Stimulated activated CD4-positive, alpha-beta T cell treated with anti-CD3 and anti-CD28 coated beads, Interleukin-4, amount 100 ng/mL, for 24 hours (primary cell): ENCODE measurements at regions not wholly inside any gene's neighbourhood (a gene's known extent, or its start where the extent isn't known, plus 50 kb on each side); places are given as distances from the start of the nearest gene placed in this dataset.
"Not testable (repeated sequence)": the region's sequence is repeated elsewhere in the genome, so short reads cannot be mapped to it uniquely, and the experiment has no call there.

Experiments used
- DNase-seq: peaks from one replicate; pipeline ENCODE4 v3.0.0-alpha.2; 2020

DNA sequence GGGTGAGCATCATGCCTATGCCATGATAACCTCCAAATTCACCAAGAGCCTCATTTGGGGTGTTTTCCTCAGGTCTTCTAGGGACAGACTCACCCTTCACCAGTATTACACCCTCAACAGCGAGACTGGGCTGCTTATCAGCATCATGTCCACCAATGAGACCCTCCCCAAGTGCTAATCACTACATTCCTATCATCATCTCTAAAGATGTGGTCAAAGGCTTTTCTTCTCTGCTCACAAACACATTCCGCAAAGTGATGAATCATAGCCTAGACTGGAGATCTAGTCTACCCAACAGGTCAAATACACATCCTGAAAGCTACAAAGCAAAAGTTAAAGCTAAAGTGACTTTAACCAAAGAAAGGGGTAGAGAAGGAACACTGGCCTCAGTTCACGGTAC, 75.3 kb upstream of the C7orf33 start:
- DNase-seq: no peak

DNA sequence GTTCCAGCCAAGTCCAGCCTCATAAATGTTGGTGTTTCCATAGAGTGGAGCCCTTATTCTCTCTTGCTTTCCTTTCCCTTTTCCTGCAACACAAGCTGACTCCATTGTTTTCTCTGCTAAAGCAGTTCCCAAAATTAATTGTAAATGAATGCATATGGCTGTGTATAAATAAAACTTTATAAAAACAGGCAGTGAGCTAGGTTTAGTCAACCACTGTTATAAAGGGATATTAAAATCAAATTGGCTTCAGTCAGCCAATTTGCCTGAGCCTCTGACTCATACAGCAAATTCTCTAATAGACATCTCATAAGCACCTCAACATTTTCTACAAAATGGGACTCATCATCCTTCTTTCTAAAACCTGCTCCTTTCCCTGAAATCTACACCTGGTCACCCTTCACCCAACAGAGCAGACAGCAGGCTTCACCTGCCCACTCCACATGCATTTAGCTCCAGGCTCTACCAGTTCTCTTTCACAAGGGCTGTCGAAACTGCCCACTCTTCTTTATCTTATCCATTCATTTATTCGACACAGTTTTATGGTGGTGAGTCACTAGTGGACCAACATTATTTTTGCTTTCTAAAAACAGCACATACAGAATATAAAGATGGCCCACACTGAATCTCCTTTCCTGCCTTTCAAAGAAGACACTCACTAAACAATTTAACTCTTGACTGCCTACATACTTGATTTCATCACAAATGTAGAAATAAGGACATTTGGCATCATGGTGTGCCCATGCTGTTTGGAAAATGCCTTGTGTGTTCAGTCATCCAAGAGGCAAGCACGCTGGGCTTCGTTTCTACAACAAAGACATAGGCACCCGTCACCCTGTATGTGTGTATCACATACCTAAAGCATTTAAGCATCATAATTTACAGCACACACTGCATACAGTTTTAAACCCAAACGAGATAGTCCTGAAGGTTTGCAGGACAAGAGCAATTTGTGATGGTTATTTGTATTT, 74.6 kb upstream of the C7orf33 start:
- no peak for DNase-seq

DNA sequence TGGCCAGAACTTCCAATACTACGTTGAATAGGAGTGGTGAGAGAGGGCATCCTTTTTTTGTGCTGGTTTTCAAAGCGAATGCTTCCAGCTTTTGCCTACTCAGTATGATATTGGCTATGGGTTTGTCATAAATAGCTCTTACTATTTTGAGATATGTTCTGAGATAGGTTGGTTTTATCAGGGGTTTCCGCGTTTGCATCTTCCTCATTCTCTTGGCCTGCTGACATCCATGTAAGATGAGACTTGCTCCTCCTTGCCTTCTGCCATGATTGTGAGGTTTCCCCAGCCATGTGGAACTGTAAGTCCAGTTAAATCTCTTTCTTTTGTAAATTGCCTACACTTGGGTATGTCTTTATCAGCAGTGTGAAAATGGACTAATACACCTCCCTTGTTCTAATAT, 71.2 kb upstream of the C7orf33 start:
- DNase-seq: not testable (repeated sequence)

DNA sequence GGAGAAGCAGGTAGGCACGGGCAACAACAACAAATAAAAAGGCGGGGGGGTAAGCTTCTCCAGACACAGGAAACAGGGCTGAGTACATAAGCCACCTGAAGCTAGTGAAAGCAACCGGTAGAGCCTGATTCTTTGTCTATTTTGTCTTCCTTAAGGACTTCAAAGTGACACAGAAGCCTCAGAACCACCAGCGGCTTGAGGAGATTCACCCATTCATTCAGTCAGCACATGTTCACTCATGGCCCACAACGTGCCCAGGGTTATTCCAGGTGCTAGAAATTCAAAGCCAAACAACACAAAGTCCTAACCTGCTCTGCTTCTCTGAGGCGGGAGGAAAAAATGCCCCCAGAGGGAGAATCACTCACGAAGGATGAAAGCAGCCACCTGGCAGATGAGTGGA, 69.3 kb upstream of the C7orf33 start:
- DNase-seq: no peak

DNA sequence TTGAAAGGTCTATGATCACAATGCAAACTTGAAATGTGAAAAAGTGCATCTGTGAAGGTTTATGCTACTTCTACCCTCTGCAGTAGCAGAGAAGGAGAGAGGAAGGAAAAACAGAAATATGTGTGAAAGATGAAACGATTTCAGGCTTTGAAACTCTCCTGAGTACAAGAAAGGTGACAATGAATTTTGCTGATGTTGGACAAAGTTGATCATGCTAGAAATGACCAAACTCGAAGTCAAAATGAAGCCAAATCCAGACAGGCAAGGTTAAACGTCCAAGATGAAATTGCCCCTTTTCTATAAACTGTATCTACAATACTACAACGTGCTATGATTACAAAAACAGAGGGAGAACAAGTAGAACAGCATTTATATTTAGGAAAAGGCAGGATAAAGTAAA, 67.0 kb upstream of the C7orf33 start:
- DNase-seq: no peak

DNA sequence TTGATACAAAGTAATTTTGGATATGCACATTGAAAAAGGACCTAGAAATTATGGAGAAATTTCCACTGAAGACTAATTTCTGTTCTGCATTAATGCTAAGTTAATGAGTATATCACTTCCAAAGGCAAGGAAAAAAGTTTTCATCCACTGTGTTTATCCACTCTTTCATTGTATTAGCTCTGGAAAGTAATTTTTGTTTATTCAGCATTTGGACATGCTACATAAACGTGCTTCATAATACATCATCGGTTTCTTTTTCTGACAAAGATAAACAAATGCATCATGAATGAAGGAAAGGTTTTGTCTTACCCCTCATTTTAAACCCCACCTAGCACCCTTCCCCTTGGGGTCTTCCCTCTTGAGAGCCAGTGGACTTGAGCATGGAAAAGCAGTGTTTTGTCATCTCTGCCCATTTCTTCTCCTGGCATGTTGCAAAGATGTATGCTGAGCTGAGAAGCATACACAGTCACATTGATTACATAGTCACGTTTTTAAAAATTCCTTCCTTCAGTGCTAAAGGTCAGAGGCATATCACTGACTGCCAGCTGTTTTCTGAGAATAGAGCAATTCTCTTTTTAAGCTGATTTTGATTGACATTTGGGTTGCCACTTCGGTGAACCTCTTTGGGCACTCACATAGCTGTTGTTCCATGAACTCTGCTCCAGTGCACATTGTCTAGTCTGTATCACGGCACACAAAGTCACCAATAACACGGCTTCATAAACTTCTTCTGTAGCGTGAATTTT, 65.9 kb upstream of the C7orf33 start:
- no peak for DNase-seq

DNA sequence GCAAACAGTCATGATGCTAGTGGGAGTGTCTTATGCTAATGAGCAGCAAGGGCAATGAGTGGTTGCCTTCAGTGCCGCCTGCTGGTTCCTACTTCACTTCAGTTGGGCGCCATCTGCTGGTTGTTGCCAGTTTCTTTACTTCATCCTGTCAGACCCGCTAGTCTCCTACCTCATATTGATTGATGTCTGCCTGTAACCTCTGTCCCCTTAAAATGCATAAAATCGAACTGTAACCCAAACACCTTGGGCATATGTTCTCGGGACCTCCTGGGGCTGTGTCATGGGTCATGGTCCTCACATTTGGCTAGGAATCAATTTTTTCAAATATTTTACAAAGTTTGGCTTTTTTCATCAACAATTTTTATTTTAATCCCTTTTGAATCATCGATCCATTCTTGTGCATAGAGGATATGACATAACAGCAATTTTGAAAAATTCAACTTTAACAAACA, 62.8 kb upstream of the C7orf33 start:
- peak; percentile 93 for DNase-seq

DNA sequence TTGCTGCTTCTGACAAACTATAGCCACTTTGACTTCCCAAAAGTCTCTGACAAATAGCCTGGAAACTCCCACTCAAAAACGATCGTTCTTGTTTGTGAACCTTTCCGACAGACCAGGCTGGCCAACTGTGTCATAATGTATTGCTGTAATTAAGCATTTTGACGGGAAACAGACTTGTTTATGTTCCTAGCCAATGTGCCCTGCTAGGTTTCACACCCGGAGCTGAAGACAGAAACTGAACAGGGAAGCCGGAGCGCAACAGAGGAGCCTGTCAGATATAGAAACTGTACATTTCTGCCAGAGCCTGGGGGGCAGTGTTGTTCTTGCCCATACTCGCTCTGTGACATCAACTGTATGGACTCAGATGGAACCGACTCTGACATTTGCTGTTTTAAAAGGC, 55.3 kb upstream of the C7orf33 start:
- DNase-seq: peak; percentile 30

DNA sequence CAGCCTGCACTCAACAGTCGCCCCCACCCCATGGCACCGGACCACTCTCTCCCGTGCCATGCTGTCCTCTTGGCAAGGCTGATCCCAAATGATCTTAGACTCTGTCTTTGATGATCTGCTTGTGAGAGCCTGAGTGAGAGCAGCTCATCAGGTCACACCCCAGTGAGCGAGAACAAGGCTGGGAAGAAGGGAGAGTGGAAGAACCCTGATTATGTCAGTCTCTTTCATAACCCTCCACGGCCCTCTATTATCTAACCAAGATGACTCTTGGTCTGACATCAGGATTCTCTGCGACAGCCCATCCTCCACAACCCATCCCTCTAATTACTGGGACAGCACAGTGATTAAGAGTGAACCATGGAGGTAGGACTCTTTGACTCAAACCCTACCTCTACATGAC, 53.1 kb upstream of the C7orf33 start:
- DNase-seq: no peak

DNA sequence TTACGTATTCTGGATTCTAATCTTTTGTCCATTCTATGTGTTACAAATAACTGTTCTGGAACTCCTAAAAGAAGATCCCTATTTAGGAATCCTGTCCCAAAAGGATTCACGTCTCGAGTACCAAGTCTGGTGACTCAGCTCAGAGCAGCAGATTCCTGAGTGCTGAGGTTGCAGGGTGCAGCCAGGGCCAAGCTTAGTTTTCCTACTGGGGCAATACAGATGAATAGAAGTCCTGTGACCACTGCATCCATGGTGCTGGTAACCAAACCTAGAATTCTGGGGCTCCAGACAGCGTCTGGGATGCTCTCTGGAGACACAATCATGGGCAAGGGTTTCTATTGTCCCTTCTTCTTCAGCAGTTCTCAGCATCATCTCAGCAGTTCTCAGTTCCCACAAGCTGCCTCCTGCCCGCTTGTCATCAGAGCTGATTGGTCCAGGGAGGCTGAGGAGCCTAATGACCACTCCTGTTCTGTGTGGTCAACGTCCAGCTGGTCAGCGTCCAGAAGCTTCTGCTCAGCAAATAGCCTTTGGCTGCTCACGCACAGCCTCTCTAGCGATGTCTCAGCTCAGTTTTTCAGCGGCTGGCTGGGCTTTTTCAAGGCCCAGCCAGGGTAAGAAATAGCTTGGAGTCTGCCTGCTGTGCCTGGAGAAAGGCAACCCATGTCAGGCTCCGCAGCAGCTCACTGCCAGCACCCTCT, 50.4 kb upstream of the C7orf33 start:
- DNase-seq: no peak
